ENCODE measurements at regions not wholly inside any gene's neighbourhood (a gene's known extent, or its start where the extent isn't known, plus 50 kb on each side); places are given as distances from the start of the nearest gene placed in this dataset.

- TF ChIP-seq CTCF (conservative IDR thresholded peaks at IDR 0.05): no peak
- no peak overlapping the region for H3K27ac ChIP-seq
These were observed 1456.5 kb downstream of the TBC1D22A start for GRCh38 chr22:48218889-48219420.

- H3K27ac ChIP-seq: no peak overlapping the region
- TF ChIP-seq CTCF (conservative IDR thresholded peaks at IDR 0.05): no peak
These were observed 1455.1 kb downstream of the TBC1D22A start for GRCh38 chr22:48217596-48217995.

GRCh38 chr22:48212727-48213126, 1450.3 kb downstream of the TBC1D22A start:
- TF ChIP-seq CTCF (conservative IDR thresholded peaks at IDR 0.05): no peak
- H3K27ac ChIP-seq: no peak overlapping the region

- TF ChIP-seq CTCF (conservative IDR thresholded peaks at IDR 0.05): no peak
- no peak overlapping the region for H3K27ac ChIP-seq
These were observed 1448.4 kb downstream of the TBC1D22A start for GRCh38 chr22:48210812-48211211.

- H3K27ac ChIP-seq: no peak overlapping the region
- TF ChIP-seq CTCF (conservative IDR thresholded peaks at IDR 0.05): no peak
These were observed 1447.7 kb downstream of the TBC1D22A start for GRCh38 chr22:48210198-48210580.

- no peak for TF ChIP-seq CTCF (conservative IDR thresholded peaks at IDR 0.05)
- H3K27ac ChIP-seq: no peak overlapping the region
These were observed 1447.2 kb downstream of the TBC1D22A start for GRCh38 chr22:48209473-48210197.

- no peak overlapping the region for H3K27ac ChIP-seq
- no peak for TF ChIP-seq CTCF (conservative IDR thresholded peaks at IDR 0.05)
These were observed 1446.4 kb downstream of the TBC1D22A start for GRCh38 chr22:48208894-48209293.

Data from VCaP (cell line).